ENCODE measurements at regions not wholly inside any gene's neighbourhood (a gene's known extent, or its start where the extent isn't known, plus 50 kb on each side); places are given as distances from the start of the nearest gene placed in this dataset.

DNA sequence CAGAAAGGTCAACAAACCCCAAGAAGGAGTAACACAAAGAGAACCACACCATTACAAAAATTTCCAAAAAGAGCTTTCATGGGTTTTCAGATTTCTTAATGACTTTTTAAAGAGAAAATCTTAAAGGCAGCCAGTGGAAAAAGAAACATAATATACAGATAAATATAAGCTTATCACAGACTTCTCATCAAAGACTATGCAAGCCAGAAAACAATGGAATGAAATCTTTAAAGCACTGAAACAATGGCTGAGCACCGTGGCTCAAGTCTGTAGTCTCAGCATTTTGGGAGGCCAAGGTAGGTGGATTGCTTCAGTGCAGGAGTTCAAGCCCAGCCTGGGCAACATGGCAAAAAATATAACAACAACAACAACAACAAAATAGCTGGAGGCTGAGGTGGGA, 237.4 kb downstream of the CYP26B1 start:
- no TSS peak for BruUV-seq (replicated peaks)
- H3K27ac ChIP-seq (ENCODE audit: low read depth, low read length, poor library complexity, severe bottlenecking), result no peak overlapping the region
- ChIA-PET CTCF (no interaction called here), POLR2A (ENCODE audit: low non-redundant PET) (no interaction called here)
- no peak for TF ChIP-seq EZH2 (IDR thresholded peaks at IDR 0.05; ENCODE audit: borderline replicate concordance, low read depth, low read length, poor library complexity, severe bottlenecking)
- TF ChIP-seq, protein P1, sequence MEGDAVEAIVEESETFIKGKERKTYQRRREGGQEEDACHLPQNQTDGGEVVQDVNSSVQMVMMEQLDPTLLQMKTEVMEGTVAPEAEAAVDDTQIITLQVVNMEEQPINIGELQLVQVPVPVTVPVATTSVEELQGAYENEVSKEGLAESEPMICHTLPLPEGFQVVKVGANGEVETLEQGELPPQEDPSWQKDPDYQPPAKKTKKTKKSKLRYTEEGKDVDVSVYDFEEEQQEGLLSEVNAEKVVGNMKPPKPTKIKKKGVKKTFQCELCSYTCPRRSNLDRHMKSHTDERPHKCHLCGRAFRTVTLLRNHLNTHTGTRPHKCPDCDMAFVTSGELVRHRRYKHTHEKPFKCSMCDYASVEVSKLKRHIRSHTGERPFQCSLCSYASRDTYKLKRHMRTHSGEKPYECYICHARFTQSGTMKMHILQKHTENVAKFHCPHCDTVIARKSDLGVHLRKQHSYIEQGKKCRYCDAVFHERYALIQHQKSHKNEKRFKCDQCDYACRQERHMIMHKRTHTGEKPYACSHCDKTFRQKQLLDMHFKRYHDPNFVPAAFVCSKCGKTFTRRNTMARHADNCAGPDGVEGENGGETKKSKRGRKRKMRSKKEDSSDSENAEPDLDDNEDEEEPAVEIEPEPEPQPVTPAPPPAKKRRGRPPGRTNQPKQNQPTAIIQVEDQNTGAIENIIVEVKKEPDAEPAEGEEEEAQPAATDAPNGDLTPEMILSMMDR (conservative IDR thresholded peaks at IDR 0.05; ENCODE audit: low read depth, low read length), result no peak
- intact Hi-C loops (cut with micrococcal nuclease; ENCODE audit: unreplicated experiment), result no loop called here
- no peaks in the 10 kb centered on the region for H3K27me3 ChIP-seq (replicated peaks; ENCODE audit: insufficient read depth, low read depth, low read length, poor library complexity)
- peaks cover 14% of the 10 kb centered on the region for H3K9me3 ChIP-seq (ENCODE audit: low read depth, low read length, poor library complexity, severe bottlenecking)
- H3K4me3 ChIP-seq (ENCODE audit: low read depth, low read length, poor library complexity, severe bottlenecking), result no peak overlapping the region
- H3K4me1 ChIP-seq (ENCODE audit: insufficient read depth, low read length, poor library complexity, severe bottlenecking), result no peaks in the 10 kb centered on the region
- H3K36me3 ChIP-seq (ENCODE audit: insufficient read depth, low read length, poor library complexity, severe bottlenecking), result no peaks in the 10 kb centered on the region
- no peak for DNase-seq (ENCODE audit: low spot score)

DNA sequence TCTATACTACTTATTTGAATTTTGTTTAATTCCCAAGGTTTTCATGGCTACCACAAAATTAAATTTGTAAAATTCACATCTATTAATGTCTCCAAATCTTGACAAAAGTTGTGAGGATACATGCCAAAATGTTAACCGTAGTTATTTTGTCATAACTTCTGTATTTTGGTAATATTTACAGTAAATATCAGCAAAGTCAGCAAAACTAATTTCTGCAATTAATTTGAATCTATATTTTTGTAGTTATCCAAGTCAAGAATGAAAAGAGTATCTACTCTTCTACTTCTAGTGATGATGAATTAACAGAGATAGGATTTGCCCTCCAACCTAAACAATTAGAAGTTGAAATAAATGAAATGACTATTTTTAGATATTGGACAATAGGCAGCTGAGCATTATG, 238.9 kb downstream of the CYP26B1 start:
- no peak for DNase-seq (ENCODE audit: low spot score)
- Histone ChIP-seq H3K27ac (ENCODE audit: low read depth, low read length, poor library complexity, severe bottlenecking) (no peak overlapping the region), H3K36me3 (ENCODE audit: insufficient read depth, low read length, poor library complexity, severe bottlenecking) (no peaks in the 10 kb centered on the region), H3K9me3 (ENCODE audit: low read depth, low read length, poor library complexity, severe bottlenecking) (peaks cover 14% of the 10 kb centered on the region), H3K4me1 (ENCODE audit: insufficient read depth, low read length, poor library complexity, severe bottlenecking) (no peaks in the 10 kb centered on the region), H3K4me3 (ENCODE audit: low read depth, low read length, poor library complexity, severe bottlenecking) (no peak overlapping the region), H3K27me3 (replicated peaks; ENCODE audit: insufficient read depth, low read depth, low read length, poor library complexity) (no peaks in the 10 kb centered on the region)
- POLR2A ChIA-PET (ENCODE audit: low non-redundant PET), result interaction anchor here (0.5 kb wide), 1 partner anchor 26 kb away, joined by 4 read pairs; no protein-coding TSS in a partner anchor
- no peak for TF ChIP-seq EZH2 (IDR thresholded peaks at IDR 0.05; ENCODE audit: borderline replicate concordance, low read depth, low read length, poor library complexity, severe bottlenecking)
- TF ChIP-seq, protein P1 (conservative IDR thresholded peaks at IDR 0.05; ENCODE audit: low read depth, low read length), result no peak
- BruUV-seq (replicated peaks), result no TSS peak
- CTCF ChIA-PET, result no interaction called here
- intact Hi-C loops (cut with micrococcal nuclease; ENCODE audit: unreplicated experiment), result no loop called here

DNA sequence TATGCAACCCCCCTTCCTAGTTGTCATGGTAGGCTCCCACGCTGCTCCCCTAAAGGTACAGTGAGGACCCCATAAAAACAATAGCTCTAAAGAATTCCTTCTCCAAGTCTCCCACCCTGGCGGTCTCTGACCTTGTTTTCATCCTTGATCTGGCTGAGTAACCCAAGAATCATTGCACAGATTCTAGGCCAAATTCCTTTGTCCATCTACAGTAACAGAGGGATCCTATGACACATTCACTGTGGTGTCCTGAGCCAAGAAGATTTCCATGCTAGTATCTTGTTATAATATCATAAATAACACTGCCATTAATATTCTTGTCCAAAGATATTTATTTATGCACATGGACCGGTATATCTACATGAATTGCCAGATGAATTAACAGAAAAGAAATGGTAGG, 240.2 kb downstream of the CYP26B1 start:
- DNase-seq (ENCODE audit: low spot score), result no peak
- no peak overlapping the region for H3K4me3 ChIP-seq (ENCODE audit: low read depth, low read length, poor library complexity, severe bottlenecking)
- intact Hi-C loops (cut with micrococcal nuclease; ENCODE audit: unreplicated experiment), result no loop called here
- no peaks in the 10 kb centered on the region for H3K36me3 ChIP-seq (ENCODE audit: insufficient read depth, low read length, poor library complexity, severe bottlenecking)
- H3K27me3 ChIP-seq (replicated peaks; ENCODE audit: insufficient read depth, low read depth, low read length, poor library complexity), result no peaks in the 10 kb centered on the region
- POLR2A ChIA-PET (ENCODE audit: low non-redundant PET), result interaction anchor here (0.7 kb wide), 1 partner anchor 960 kb away, joined by 3 read pairs; no protein-coding TSS in a partner anchor
- TF ChIP-seq, protein P1 (conservative IDR thresholded peaks at IDR 0.05; ENCODE audit: low read depth, low read length), result no peak
- no peak for TF ChIP-seq EZH2 (IDR thresholded peaks at IDR 0.05; ENCODE audit: borderline replicate concordance, low read depth, low read length, poor library complexity, severe bottlenecking)
- H3K4me1 ChIP-seq (ENCODE audit: insufficient read depth, low read length, poor library complexity, severe bottlenecking), result no peaks in the 10 kb centered on the region
- no peak overlapping the region for H3K27ac ChIP-seq (ENCODE audit: low read depth, low read length, poor library complexity, severe bottlenecking)
- H3K9me3 ChIP-seq (ENCODE audit: low read depth, low read length, poor library complexity, severe bottlenecking), result peaks cover 14% of the 10 kb centered on the region
- BruUV-seq (replicated peaks), result no TSS peak
- CTCF ChIA-PET, result no interaction called here

Data from A673 (cell line).